ENCODE measurements at regions not wholly inside any gene's neighbourhood (a gene's known extent, or its start where the extent isn't known, plus 50 kb on each side); places are given as distances from the start of the nearest gene placed in this dataset.

DNA sequence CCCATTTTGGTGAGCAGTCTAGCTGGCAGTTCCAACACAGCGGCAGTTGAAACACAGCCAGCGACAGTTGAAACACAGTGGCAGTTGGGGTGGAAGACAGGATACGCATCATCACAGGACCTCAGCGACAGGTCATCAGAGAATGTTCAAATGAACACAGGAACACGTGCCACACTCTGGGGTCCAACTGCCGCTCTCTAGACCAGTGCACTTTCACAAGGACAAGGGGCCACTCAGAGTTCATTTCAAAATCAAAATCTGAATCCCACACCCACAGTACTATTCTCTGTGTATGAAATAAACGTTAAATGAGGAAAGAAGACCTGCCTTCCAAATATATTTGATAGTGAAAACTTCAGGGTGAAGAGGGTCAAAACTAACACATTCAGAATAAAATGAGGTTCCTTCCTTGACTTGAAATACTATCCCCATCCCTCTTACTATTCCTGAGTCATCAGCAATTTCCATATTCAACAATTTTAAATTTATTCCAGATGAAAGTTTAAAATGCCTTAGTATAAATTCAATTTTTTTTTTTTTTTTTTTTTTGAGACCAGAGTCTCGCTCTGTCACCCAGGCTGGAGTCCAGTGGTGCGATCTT, 53.0 kb upstream of the SIMC1 start (continued):
- TF ChIP-seq, protein P1, sequence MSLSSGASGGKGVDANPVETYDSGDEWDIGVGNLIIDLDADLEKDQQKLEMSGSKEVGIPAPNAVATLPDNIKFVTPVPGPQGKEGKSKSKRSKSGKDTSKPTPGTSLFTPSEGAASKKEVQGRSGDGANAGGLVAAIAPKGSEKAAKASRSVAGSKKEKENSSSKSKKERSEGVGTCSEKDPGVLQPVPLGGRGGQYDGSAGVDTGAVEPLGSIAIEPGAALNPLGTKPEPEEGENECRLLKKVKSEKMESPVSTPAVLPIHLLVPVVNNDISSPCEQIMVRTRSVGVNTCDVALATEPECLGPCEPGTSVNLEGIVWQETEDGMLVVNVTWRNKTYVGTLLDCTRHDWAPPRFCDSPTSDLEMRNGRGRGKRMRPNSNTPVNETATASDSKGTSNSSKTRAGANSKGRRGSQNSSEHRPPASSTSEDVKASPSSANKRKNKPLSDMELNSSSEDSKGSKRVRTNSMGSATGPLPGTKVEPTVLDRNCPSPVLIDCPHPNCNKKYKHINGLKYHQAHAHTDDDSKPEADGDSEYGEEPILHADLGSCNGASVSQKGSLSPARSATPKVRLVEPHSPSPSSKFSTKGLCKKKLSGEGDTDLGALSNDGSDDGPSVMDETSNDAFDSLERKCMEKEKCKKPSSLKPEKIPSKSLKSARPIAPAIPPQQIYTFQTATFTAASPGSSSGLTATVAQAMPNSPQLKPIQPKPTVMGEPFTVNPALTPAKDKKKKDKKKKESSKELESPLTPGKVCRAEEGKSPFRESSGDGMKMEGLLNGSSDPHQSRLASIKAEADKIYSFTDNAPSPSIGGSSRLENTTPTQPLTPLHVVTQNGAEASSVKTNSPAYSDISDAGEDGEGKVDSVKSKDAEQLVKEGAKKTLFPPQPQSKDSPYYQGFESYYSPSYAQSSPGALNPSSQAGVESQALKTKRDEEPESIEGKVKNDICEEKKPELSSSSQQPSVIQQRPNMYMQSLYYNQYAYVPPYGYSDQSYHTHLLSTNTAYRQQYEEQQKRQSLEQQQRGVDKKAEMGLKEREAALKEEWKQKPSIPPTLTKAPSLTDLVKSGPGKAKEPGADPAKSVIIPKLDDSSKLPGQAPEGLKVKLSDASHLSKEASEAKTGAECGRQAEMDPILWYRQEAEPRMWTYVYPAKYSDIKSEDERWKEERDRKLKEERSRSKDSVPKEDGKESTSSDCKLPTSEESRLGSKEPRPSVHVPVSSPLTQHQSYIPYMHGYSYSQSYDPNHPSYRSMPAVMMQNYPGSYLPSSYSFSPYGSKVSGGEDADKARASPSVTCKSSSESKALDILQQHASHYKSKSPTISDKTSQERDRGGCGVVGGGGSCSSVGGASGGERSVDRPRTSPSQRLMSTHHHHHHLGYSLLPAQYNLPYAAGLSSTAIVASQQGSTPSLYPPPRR (CRISPR knock-in tag; IDR thresholded peaks at IDR 0.05; ENCODE audit: borderline replicate concordance), result no peak
- TF ChIP-seq, protein P2, sequence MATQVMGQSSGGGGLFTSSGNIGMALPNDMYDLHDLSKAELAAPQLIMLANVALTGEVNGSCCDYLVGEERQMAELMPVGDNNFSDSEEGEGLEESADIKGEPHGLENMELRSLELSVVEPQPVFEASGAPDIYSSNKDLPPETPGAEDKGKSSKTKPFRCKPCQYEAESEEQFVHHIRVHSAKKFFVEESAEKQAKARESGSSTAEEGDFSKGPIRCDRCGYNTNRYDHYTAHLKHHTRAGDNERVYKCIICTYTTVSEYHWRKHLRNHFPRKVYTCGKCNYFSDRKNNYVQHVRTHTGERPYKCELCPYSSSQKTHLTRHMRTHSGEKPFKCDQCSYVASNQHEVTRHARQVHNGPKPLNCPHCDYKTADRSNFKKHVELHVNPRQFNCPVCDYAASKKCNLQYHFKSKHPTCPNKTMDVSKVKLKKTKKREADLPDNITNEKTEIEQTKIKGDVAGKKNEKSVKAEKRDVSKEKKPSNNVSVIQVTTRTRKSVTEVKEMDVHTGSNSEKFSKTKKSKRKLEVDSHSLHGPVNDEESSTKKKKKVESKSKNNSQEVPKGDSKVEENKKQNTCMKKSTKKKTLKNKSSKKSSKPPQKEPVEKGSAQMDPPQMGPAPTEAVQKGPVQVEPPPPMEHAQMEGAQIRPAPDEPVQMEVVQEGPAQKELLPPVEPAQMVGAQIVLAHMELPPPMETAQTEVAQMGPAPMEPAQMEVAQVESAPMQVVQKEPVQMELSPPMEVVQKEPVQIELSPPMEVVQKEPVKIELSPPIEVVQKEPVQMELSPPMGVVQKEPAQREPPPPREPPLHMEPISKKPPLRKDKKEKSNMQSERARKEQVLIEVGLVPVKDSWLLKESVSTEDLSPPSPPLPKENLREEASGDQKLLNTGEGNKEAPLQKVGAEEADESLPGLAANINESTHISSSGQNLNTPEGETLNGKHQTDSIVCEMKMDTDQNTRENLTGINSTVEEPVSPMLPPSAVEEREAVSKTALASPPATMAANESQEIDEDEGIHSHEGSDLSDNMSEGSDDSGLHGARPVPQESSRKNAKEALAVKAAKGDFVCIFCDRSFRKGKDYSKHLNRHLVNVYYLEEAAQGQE (IDR thresholded peaks at IDR 0.05; ENCODE audit: borderline replicate concordance), result 0 out of 2 replicates have a peak, but pooled peaks have one; percentile 12
- TF ChIP-seq, protein P2 (CRISPR knock-in tag; IDR thresholded peaks at IDR 0.05; ENCODE audit: low read depth), result no peak
- TF ChIP-seq, protein P3, sequence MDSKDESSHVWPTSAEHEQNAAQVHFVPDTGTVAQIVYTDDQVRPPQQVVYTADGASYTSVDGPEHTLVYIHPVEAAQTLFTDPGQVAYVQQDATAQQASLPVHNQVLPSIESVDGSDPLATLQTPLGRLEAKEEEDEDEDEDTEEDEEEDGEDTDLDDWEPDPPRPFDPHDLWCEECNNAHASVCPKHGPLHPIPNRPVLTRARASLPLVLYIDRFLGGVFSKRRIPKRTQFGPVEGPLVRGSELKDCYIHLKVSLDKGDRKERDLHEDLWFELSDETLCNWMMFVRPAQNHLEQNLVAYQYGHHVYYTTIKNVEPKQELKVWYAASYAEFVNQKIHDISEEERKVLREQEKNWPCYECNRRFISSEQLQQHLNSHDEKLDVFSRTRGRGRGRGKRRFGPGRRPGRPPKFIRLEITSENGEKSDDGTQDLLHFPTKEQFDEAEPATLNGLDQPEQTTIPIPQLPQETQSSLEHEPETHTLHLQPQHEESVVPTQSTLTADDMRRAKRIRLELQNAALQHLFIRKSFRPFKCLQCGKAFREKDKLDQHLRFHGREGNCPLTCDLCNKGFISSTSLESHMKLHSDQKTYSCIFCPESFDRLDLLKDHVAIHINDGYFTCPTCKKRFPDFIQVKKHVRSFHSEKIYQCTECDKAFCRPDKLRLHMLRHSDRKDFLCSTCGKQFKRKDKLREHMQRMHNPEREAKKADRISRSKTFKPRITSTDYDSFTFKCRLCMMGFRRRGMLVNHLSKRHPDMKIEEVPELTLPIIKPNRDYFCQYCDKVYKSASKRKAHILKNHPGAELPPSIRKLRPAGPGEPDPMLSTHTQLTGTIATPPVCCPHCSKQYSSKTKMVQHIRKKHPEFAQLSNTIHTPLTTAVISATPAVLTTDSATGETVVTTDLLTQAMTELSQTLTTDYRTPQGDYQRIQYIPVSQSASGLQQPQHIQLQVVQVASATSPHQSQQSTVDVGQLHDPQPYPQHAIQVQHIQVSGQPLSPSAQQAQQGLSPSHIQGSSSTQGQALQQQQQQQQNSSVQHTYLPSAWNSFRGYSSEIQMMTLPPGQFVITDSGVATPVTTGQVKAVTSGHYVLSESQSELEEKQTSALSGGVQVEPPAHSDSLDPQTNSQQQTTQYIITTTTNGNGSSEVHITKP (IDR thresholded peaks at IDR 0.05; ENCODE audit: partially characterized antibody), result peak; percentile 75
- TF ChIP-seq KAT2B (IDR thresholded peaks at IDR 0.05; ENCODE audit: low read depth, low read length) (no peak), NCOR1 (IDR thresholded peaks at IDR 0.05) (peak; percentile 47), ZNF134 (CRISPR knock-in tag; conservative IDR thresholded peaks at IDR 0.05) (peak; percentile 1; the same call in 1 of the 2 replicates), MYBL2 (IDR thresholded peaks at IDR 0.05; ENCODE audit: low read depth) (peak; percentile 98), MYBL2 (CRISPR knock-in tag; IDR thresholded peaks at IDR 0.05; ENCODE audit: borderline replicate concordance) (peak; percentile 91; the same call in 1 of the 2 replicates)
